Peyer's patch (tissue), 4 donors: ENCODE measurements at regions not wholly inside any gene's neighbourhood (a gene's known extent, or its start where the extent isn't known, plus 50 kb on each side); places are given as distances from the start of the nearest gene placed in this dataset.

Experiments
- DNase-seq, 3 donors: peaks; one replicate each; pipeline ENCODE4 v3.0.0-alpha.2; 2017 to 2019
- H3K27ac ChIP-seq, 4 donors: fragments of 200-600 bp; sonication (generic); one replicate each; pipeline ENCODE4 v1.5.1; 2016 to 2019
- H3K27me3 ChIP-seq, 2 donors: fragments of 200-600 bp; sonication (generic); one replicate each; pipeline ENCODE4 v1.5.1; 2019
- H3K36me3 ChIP-seq, 3 donors: fragments of 200-600 bp; sonication (generic); one replicate each; pipeline ENCODE4 v1.5.1; 2016 to 2019
- H3K4me1 ChIP-seq, 4 donors: fragments of 200-600 bp; sonication (generic); one replicate each; pipeline ENCODE4 v1.5.1; 2016 to 2019
- H3K4me3 ChIP-seq, 4 donors: fragments of 200-600 bp; sonication (generic); 1 replicate in 3 of 4; 2 replicates in 1 of 4; pipeline ENCODE4 v1.5.1; 2016 to 2019; ENCODE audit warnings: mild to moderate bottlenecking in 1 of 4
- H3K9me3 ChIP-seq, 4 donors: fragments of 200-600 bp; sonication (generic); one replicate each; pipeline ENCODE4 v1.5.1; 2016 to 2019; ENCODE audit warnings: mild to moderate bottlenecking in 1 of 4
- POLR2A ChIP-seq, 2 donors: fragments of 450-650 bp; IDR thresholded peaks; one replicate each; pipeline ENCODE4 v1.5.1; 2017; ENCODE audit warnings: antibody characterized with exemption in 2 of 2, mild to moderate bottlenecking in 2 of 2, moderate library complexity in 2 of 2
- TF ChIP-seq, protein P1 (sequence below), 6 experiments: fragments of 450-650 bp in 4 of 6; fragments of 200-600 bp in 2 of 6; sonication (generic) in 1 of 6; IDR thresholded peaks; one replicate each; pipeline ENCODE4 v1.5.1; 2017 to 2019; ENCODE audit warnings: antibody characterized with exemption in 6 of 6, mild to moderate bottlenecking in 3 of 6, moderate library complexity in 1 of 6

DNA sequence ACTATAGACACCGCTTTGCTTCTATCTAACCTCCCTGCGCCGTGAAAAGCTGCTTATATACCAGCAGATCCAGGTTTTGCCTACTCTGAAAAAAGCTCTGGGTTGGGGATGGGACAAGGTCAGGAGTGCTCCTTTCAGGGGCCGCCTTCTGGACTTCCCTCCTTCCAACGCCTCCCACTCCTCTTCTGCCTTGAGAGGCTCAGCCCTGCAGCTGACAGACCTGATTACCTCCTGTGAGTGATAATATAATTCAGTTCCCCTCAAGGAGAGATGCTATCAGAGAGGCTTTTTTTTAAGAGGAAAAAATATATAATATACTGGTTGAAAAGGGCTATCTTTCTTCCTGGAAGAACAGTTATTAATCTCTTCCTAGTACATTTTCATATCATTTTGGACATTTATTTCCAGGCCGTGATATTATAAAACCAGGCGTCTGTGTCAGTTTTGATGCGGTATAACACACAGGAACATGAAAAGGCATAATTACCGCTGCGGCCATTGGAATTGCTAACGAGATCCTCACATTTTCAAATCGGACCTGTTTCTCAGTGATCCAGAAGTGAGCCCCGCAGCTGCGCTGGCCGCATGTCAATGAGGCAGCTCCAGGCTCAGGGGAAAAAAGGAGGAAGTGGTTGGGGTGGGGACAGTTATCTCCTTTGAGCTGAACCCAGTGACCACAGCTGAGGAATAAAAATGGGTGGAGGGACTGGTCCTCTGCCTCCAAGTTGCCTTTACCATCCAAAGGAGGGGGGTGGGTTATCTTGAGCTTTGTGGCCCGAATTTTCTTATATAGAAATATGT lies 457.1 kb downstream of the TYW1 start:
- no peaks in the 10 kb centered on the region for H3K27me3 ChIP-seq
- H3K4me1 ChIP-seq = no peaks in the 10 kb centered on the region
- H3K9me3 ChIP-seq = no peaks in the 10 kb centered on the region
- H3K36me3 ChIP-seq = no peaks in the 10 kb centered on the region
- H3K4me3 ChIP-seq = no peak overlapping the region
- TF ChIP-seq, protein P1, sequence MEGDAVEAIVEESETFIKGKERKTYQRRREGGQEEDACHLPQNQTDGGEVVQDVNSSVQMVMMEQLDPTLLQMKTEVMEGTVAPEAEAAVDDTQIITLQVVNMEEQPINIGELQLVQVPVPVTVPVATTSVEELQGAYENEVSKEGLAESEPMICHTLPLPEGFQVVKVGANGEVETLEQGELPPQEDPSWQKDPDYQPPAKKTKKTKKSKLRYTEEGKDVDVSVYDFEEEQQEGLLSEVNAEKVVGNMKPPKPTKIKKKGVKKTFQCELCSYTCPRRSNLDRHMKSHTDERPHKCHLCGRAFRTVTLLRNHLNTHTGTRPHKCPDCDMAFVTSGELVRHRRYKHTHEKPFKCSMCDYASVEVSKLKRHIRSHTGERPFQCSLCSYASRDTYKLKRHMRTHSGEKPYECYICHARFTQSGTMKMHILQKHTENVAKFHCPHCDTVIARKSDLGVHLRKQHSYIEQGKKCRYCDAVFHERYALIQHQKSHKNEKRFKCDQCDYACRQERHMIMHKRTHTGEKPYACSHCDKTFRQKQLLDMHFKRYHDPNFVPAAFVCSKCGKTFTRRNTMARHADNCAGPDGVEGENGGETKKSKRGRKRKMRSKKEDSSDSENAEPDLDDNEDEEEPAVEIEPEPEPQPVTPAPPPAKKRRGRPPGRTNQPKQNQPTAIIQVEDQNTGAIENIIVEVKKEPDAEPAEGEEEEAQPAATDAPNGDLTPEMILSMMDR (IDR thresholded peaks at IDR 0.05) = no peak
- no peak for TF ChIP-seq POLR2A (IDR thresholded peaks at IDR 0.05)
- no peak for DNase-seq
- no peak overlapping the region for H3K27ac ChIP-seq

DNA sequence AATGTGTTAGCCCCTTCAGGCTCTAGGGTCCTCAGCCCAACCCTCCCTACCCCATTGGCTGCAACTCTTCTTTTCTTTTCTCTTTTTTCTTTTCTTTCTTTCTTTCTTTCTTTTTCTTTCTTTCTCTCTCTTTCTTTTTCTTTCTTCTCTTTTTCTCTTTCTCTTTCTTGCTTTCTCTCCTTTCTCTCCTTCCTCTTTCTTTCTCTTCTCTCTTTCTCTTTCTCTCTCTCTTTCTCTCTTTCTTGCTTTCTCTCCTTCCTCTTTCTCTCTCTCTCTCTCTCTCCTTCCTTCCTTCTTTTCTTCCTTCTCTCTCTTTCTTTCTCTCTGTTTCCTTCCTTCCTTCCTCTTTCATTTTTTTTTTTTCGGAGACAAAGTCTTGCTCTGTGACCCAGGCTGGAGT lies 458.9 kb downstream of the TYW1 start:
- no peak overlapping the region for H3K4me3 ChIP-seq
- H3K36me3 ChIP-seq = no peaks in the 10 kb centered on the region
- DNase-seq = no peak

DNA sequence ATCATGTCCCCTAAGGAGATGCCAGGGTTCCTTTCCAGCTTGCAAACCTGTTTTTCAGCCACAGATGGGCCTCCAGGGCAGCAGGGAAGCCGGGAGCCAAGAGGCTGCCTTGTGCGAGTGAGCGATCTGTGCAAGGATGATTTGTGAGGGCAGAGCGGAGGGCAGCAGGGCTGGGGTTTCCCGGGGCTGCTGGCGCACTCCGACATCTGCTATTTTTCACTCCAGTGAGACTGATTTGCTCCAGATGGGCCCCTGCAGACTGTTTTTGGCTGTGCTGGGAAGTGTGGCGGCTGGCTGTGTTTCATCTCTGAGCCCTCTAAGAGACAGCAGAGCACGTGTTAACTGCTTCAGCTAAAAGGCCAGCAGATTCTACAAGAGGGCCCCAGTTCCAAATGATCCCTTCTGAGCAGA lies 466.2 kb downstream of the TYW1 start:
- Histone ChIP-seq H3K9me3 (no peaks in the 10 kb centered on the region), H3K4me1 (no peaks in the 10 kb centered on the region), H3K27me3 (no peaks in the 10 kb centered on the region), H3K27ac (no peak overlapping the region), H3K4me3 (no peak overlapping the region), H3K36me3 (no peaks in the 10 kb centered on the region)
- no peak for TF ChIP-seq POLR2A (IDR thresholded peaks at IDR 0.05)
- TF ChIP-seq, protein P1 (IDR thresholded peaks at IDR 0.05) = no peak
- DNase-seq = no peak

More for the DNA sequence above, 458.9 kb downstream of the TYW1 start:
- no peaks in the 10 kb centered on the region for H3K9me3 ChIP-seq
- no peaks in the 10 kb centered on the region for H3K27me3 ChIP-seq
- no peak for TF ChIP-seq POLR2A (IDR thresholded peaks at IDR 0.05)
- TF ChIP-seq, protein P1 (IDR thresholded peaks at IDR 0.05) = no peak
- no peak overlapping the region for H3K27ac ChIP-seq
- H3K4me1 ChIP-seq = no peaks in the 10 kb centered on the region

DNA sequence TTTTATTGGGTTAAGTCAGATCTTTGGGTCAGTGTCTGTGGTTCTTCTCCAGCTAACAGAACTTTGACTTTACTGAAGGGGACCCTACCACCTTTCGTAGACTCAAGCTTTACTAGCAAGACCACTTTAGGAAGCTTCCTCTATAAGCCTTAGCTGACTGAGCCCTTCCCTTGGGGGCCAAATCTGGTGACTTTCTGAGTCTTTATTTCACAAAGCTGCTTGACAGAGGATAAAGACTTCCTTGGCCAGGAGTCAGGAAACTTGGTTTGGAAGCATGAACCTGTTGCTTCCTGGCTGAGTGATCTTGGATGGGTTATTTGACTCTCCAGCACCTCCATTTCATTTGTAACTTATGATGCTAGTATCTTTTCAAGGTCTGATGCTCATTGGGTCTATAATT lies 466.7 kb downstream of the TYW1 start:
- Histone ChIP-seq H3K4me1 (no peaks in the 10 kb centered on the region), H3K4me3 (no peak overlapping the region), H3K27ac (no peak overlapping the region), H3K9me3 (no peaks in the 10 kb centered on the region), H3K27me3 (no peaks in the 10 kb centered on the region), H3K36me3 (no peaks in the 10 kb centered on the region)
- no peak for DNase-seq
- TF ChIP-seq POLR2A (IDR thresholded peaks at IDR 0.05) = no peak
- TF ChIP-seq, protein P1 (IDR thresholded peaks at IDR 0.05) = no peak

DNA sequence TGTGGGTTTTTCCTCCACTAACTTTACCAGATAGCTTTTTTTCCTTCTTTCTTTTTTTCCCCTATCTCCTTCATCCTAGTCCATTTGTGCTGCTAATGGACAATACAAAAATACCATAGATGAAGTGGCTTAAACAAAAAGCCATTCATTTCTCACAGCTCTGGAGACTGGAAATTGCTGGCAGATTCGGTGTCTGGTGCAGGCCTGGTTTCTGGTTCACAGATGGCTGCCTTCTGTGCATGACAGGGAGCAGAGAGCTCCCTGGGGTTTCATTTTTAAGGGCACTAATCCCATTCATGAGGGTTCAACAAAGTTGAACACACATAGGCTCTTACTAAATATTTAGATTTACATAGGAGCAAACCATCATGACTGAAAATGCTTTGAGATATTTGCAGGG lies 467.4 kb downstream of the TYW1 start:
- H3K27me3 ChIP-seq = no peaks in the 10 kb centered on the region
- H3K36me3 ChIP-seq = no peaks in the 10 kb centered on the region
- H3K4me3 ChIP-seq = no peak overlapping the region
- H3K9me3 ChIP-seq = no peaks in the 10 kb centered on the region
- no peak for DNase-seq
- no peaks in the 10 kb centered on the region for H3K4me1 ChIP-seq
- H3K27ac ChIP-seq = no peak overlapping the region
- no peak for TF ChIP-seq POLR2A (IDR thresholded peaks at IDR 0.05)
- TF ChIP-seq, protein P1 (IDR thresholded peaks at IDR 0.05) = no peak
